CD4-positive, alpha-beta T cell (primary cell): ENCODE measurements at regions not wholly inside any gene's neighbourhood (a gene's known extent, or its start where the extent isn't known, plus 50 kb on each side); places are given as distances from the start of the nearest gene placed in this dataset.

Source experiments
- ATAC-seq: fragments of 200-7000 bp; cut with Tn5 transposase; one replicate; pipeline ENCODE4 v1.10.0; 2022; ENCODE audit warnings: mild to moderate bottlenecking; ENCODE audit not compliant: poor library complexity
- CTCF ChIA-PET: fragments of 350-600 bp; sonication (Branson Sonifier 250); formaldehyde crosslinking; loops from one replicate; lab custom pipeline; 2021; ENCODE audit warnings: antibody characterized with exemption, inconsistent platforms; lab: Charles Lee
- POLR2A ChIA-PET: fragments of 350-600 bp; sonication (Branson Sonifier 250); formaldehyde crosslinking; loops from one replicate; lab custom pipeline; 2021; ENCODE audit warnings: antibody characterized with exemption, inconsistent platforms; lab: Charles Lee
- DNase-seq, 14 experiments: peaks; one replicate each; pipeline ENCODE4 v3.0.0-alpha.2; 2013 to 2020; ENCODE audit warnings: mixed read lengths in 2 of 14
- H3K27ac ChIP-seq, 2 donors: one replicate each; pipeline versions ENCODE4 v1.5.1 to v1.7.0; 2013; ENCODE audit warnings: low read length in 2 of 2, low read depth in 1 of 2, mild to moderate bottlenecking in 1 of 2
- H3K27me3 ChIP-seq, 2 experiments: 1 replicate in 1 of 2; 2 replicates in 1 of 2; pipeline versions ENCODE4 v1.6.1 to v1.7.0; 2013; ENCODE audit warnings: low read length in 2 of 2, control low read depth in 1 of 2, mild to moderate bottlenecking in 1 of 2, moderate library complexity in 1 of 2; ENCODE audit not compliant: insufficient read depth in 2 of 2, control insufficient read depth in 1 of 2
- H3K36me3 ChIP-seq: one replicate; pipeline ENCODE4 v1.6.1; 2013; ENCODE audit warnings: low read length, control low read depth; ENCODE audit not compliant: insufficient read depth
- H3K4me1 ChIP-seq: one replicate; pipeline ENCODE4 v1.6.1; 2013; ENCODE audit warnings: low read length, control low read depth; ENCODE audit not compliant: insufficient read depth
- H3K4me3 ChIP-seq: one replicate; pipeline ENCODE4 v1.5.1; 2013; ENCODE audit warnings: mild to moderate bottlenecking, low read length, moderate library complexity
- H3K9me3 ChIP-seq, 2 experiments: 1 replicate in 1 of 2; 2 replicates in 1 of 2; pipeline versions ENCODE4 v1.6.1 to v1.7.0; 2013; ENCODE audit warnings: low read length in 2 of 2, mild to moderate bottlenecking in 2 of 2, control low read depth in 1 of 2, moderate library complexity in 1 of 2; ENCODE audit not compliant: control insufficient read depth in 1 of 2, insufficient read depth in 1 of 2
- H3K27ac Mint-ChIP-seq: one replicate; pipeline ENCODE4 v1.8.0; 2020; ENCODE audit warnings: mixed read lengths
- H3K27me3 Mint-ChIP-seq: one replicate; pipeline ENCODE4 v1.8.0; 2021; ENCODE audit warnings: mixed read lengths
- H3K36me3 Mint-ChIP-seq: one replicate; pipeline ENCODE4 v1.8.0; 2021; ENCODE audit warnings: low read depth, mixed read lengths
- H3K4me1 Mint-ChIP-seq: one replicate; pipeline ENCODE4 v1.8.0; 2021; ENCODE audit warnings: low read depth, mixed read lengths
- H3K4me3 Mint-ChIP-seq: one replicate; pipeline ENCODE4 v1.8.0; 2020; ENCODE audit warnings: mild to moderate bottlenecking, mixed read lengths
- H3K9me3 Mint-ChIP-seq: one replicate; pipeline ENCODE4 v1.8.0; 2020; ENCODE audit warnings: mixed read lengths
- intact Hi-C, 2 experiments: fragments of 100-400 bp; cut with DNase I in 1 of 2; cut with micrococcal nuclease in 1 of 2; formaldehyde crosslinking; loops; one replicate each; pipeline versions ENCODE4 v1.15.1 to v1.9.0; 2023 to 2025; cut with DNase I, micrococcal nuclease
- TF ChIP-seq, protein P1 (sequence below): fragments of 200-600 bp; IDR thresholded peaks from one replicate; pipeline ENCODE4 v1.8.0; 2022; ENCODE audit warnings: antibody characterized with exemption, mild to moderate bottlenecking

DNA sequence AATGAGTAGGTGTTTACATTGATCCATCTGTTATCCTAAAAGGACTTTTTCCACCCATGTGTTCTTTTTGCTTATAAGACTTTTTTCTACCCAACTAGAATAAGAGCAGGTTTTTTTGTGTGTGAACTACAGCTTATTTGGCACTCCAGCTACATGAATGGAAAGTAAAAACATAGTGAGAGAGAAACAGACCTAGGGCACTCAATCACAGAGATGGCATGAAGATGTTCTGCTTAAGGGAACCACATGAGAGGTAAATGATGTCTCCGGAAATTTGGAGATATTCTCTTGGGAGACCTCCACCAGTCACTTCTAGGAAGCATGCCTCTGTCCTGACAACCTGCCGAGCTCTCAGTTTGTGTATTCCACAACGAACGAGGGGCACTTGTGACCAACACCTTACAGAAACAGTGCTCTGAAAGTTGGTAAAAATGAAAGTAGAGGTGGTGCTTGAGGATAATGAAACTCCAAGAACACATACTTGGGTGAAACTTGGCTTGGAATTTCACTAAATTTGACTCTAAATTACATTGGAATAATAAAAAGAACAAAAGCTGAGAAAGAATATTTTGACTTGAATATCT lies 788.4 kb upstream of the GALNTL6 start:
- intact Hi-C loops, result no loop called here
- H3K4me1 Mint-ChIP-seq, result no peaks in the 10 kb centered on the region
- TF ChIP-seq, protein P1, sequence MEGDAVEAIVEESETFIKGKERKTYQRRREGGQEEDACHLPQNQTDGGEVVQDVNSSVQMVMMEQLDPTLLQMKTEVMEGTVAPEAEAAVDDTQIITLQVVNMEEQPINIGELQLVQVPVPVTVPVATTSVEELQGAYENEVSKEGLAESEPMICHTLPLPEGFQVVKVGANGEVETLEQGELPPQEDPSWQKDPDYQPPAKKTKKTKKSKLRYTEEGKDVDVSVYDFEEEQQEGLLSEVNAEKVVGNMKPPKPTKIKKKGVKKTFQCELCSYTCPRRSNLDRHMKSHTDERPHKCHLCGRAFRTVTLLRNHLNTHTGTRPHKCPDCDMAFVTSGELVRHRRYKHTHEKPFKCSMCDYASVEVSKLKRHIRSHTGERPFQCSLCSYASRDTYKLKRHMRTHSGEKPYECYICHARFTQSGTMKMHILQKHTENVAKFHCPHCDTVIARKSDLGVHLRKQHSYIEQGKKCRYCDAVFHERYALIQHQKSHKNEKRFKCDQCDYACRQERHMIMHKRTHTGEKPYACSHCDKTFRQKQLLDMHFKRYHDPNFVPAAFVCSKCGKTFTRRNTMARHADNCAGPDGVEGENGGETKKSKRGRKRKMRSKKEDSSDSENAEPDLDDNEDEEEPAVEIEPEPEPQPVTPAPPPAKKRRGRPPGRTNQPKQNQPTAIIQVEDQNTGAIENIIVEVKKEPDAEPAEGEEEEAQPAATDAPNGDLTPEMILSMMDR, result no peak
- no peak overlapping the region for H3K27ac Mint-ChIP-seq
- no peak overlapping the region for H3K4me3 Mint-ChIP-seq
- Histone ChIP-seq H3K4me1 (no peaks in the 10 kb centered on the region), H3K9me3 (peaks cover 0 to 4% of the 10 kb centered on the region in 2 experiments), H3K27me3 (no peaks in the 10 kb centered on the region), H3K4me3 (no peak overlapping the region), H3K27ac (no peak overlapping the region), H3K36me3 (no peaks in the 10 kb centered on the region)
- ChIA-PET CTCF (no interaction called here), POLR2A (no interaction called here)
- DNase-seq (no peak), ATAC-seq (no peak)
- peaks cover 2% of the 10 kb centered on the region for H3K9me3 Mint-ChIP-seq
- no peaks in the 10 kb centered on the region for H3K36me3 Mint-ChIP-seq
- no peaks in the 10 kb centered on the region for H3K27me3 Mint-ChIP-seq

DNA sequence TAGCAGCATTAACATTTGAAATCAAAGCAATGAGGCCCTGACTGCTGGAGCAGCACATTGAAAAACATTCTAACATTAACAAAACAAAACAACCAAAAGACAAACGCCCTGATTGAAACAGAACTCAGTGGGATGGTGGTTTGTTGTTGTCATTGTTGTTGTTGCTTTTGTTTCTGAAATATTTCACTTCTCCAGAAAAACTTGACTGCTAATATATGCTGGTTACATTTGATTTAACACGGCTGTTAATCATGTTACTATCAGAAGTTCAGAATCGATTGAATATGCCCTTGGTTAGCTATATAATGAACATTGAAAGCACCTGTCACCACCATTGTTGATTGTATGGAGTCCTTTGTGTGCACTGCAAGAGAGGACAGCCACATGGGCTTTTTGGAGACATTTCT lies 790.4 kb upstream of the GALNTL6 start:
- H3K27me3 Mint-ChIP-seq, result no peaks in the 10 kb centered on the region
- ATAC-seq, result no peak

DNA sequence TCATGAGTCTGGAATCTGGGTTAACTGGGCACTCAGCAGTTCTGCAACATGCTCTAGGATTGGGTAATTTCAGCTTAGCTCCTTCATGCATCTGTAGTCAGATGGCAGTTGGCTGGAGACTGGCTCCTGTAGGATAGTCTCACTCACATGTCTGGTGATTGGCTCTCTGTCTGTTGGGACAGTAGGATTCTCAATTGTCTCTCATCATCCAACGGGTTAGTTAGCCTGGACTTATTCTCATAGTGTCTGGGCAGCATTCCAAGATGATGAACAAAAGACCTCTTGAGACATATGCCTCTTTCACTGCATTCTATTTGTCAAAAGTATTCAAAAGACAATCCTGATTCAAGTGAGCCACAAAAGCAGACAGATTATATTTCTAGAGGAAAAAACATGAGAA lies 795.6 kb upstream of the GALNTL6 start:
- DNase-seq (no peak), ATAC-seq (no peak)
- intact Hi-C loops, result no loop called here
- ChIA-PET POLR2A (no interaction called here), CTCF (no interaction called here)
- TF ChIP-seq, protein P1, result no peak
- H3K36me3 ChIP-seq, result no peaks in the 10 kb centered on the region
- no peak overlapping the region for H3K4me3 ChIP-seq
- Mint-ChIP-seq H3K4me3 (no peak overlapping the region), H3K36me3 (no peaks in the 10 kb centered on the region), H3K27me3 (no peaks in the 10 kb centered on the region), H3K9me3 (peaks cover 2% of the 10 kb centered on the region), H3K27ac (no peak overlapping the region), H3K4me1 (no peaks in the 10 kb centered on the region)
- no peaks in the 10 kb centered on the region for H3K9me3 ChIP-seq
- no peak overlapping the region for H3K27ac ChIP-seq
- no peaks in the 10 kb centered on the region for H3K4me1 ChIP-seq
- no peaks in the 10 kb centered on the region for H3K27me3 ChIP-seq

More for the DNA sequence above, 790.4 kb upstream of the GALNTL6 start:
- Mint-ChIP-seq H3K4me1 (no peaks in the 10 kb centered on the region), H3K4me3 (no peak overlapping the region), H3K36me3 (no peaks in the 10 kb centered on the region), H3K27ac (no peak overlapping the region), H3K9me3 (peaks cover 2% of the 10 kb centered on the region)
- TF ChIP-seq, protein P1, result no peak
- H3K4me3 ChIP-seq, result no peak overlapping the region
- no peaks in the 10 kb centered on the region for H3K27me3 ChIP-seq
- no peak for DNase-seq
- POLR2A ChIA-PET, result no interaction called here
- intact Hi-C loops, result no loop called here
- H3K4me1 ChIP-seq, result no peaks in the 10 kb centered on the region
- H3K36me3 ChIP-seq, result no peaks in the 10 kb centered on the region
- no peak overlapping the region for H3K27ac ChIP-seq
- peaks cover 0 to 4% of the 10 kb centered on the region in 2 experiments for H3K9me3 ChIP-seq
- CTCF ChIA-PET, result no interaction called here
